ENCODE measurements at regions not wholly inside any gene's neighbourhood (a gene's known extent, or its start where the extent isn't known, plus 50 kb on each side); places are given as distances from the start of the nearest gene placed in this dataset.

GRCh38 chr7:145860809-145861208 is 255.8 kb upstream of the CNTNAP2 start:
- TF ChIP-seq POLR2A (IDR thresholded peaks at IDR 0.05), result no peak
- no peak for TF ChIP-seq CTCF (IDR thresholded peaks at IDR 0.05)
- H3K9me3 ChIP-seq (replicated peaks in 1 of 3), result no peaks in the 10 kb centered on the region
- no peak for DNase-seq
- H3K36me3 ChIP-seq (replicated peaks in 1 of 2), result no peaks in the 10 kb centered on the region
- H3K4me1 ChIP-seq (replicated peaks in 1 of 2), result no peaks in the 10 kb centered on the region
- no peaks in the 10 kb centered on the region for H3K27me3 ChIP-seq
- 57 to 64% (median 62%) methylated on average over 1 of the region's 1 CpG for WGBS, 4 donors
- intact Hi-C loops (cut with DNase I), result no loop called here
- H3K4me3 ChIP-seq, result no peak overlapping the region
- no peak overlapping the region for H3K27ac ChIP-seq

- no peak for DNase-seq
- intact Hi-C loops (cut with DNase I), result no loop called here
- TF ChIP-seq POLR2A (IDR thresholded peaks at IDR 0.05) (no peak), CTCF (IDR thresholded peaks at IDR 0.05) (no peak)
- no peaks in the 10 kb centered on the region for H3K36me3 ChIP-seq (replicated peaks in 1 of 2)
- H3K4me3 ChIP-seq, result no peak overlapping the region
- no peaks in the 10 kb centered on the region for H3K27me3 ChIP-seq
- no peaks in the 10 kb centered on the region for H3K9me3 ChIP-seq (replicated peaks in 1 of 3)
- H3K4me1 ChIP-seq (replicated peaks in 1 of 2), result no peaks in the 10 kb centered on the region
- no peak overlapping the region for H3K27ac ChIP-seq
- WGBS, 4 donors, result 76 to 84% (median 79%) methylated on average over 6 of the region's 6 CpGs
Measured at GRCh38 chr7:145850636-145851035, 266.0 kb upstream of the CNTNAP2 start.

GRCh38 chr7:145848691-145849090 is 267.9 kb upstream of the CNTNAP2 start:
- DNase-seq, result peak in 1 of 7 donors; percentile 8
- peak in 1 of 6 experiments; percentile 13 for TF ChIP-seq CTCF (IDR thresholded peaks at IDR 0.05)
- TF ChIP-seq POLR2A (IDR thresholded peaks at IDR 0.05), result no peak
- Histone ChIP-seq H3K4me3 (no peak overlapping the region), H3K36me3 (replicated peaks in 1 of 2) (no peaks in the 10 kb centered on the region), H3K27ac (no peak overlapping the region), H3K4me1 (replicated peaks in 1 of 2) (no peaks in the 10 kb centered on the region), H3K9me3 (replicated peaks in 1 of 3) (no peaks in the 10 kb centered on the region), H3K27me3 (no peaks in the 10 kb centered on the region)
- WGBS, 4 donors, result 27 to 47% (median 42%) methylated on average over 1 of the region's 1 CpG
- intact Hi-C loops (cut with DNase I), result no loop called here

- intact Hi-C loops (cut with DNase I), result no loop called here
- Histone ChIP-seq H3K9me3 (replicated peaks in 1 of 3) (no peaks in the 10 kb centered on the region), H3K27me3 (no peaks in the 10 kb centered on the region), H3K4me1 (replicated peaks in 1 of 2) (no peaks in the 10 kb centered on the region), H3K27ac (no peak overlapping the region), H3K36me3 (replicated peaks in 1 of 2) (no peaks in the 10 kb centered on the region), H3K4me3 (no peak overlapping the region)
- TF ChIP-seq POLR2A (IDR thresholded peaks at IDR 0.05) (no peak), CTCF (IDR thresholded peaks at IDR 0.05) (no peak)
- WGBS, 4 donors, result 50 to 66% (median 55%) methylated on average over 6 of the region's 6 CpGs
- no peak for DNase-seq
Measured at GRCh38 chr7:145845345-145845744, 271.3 kb upstream of the CNTNAP2 start.
